Activated CD8-positive, alpha-beta T cell treated with anti-CD3 and anti-CD28 coated beads for 36 hours (primary cell): ENCODE measurements at regions not wholly inside any gene's neighbourhood (a gene's known extent, or its start where the extent isn't known, plus 50 kb on each side); places are given as distances from the start of the nearest gene placed in this dataset.

Experiments
- ATAC-seq: fragments of 200-7000 bp; cut with Tn5 transposase; one replicate; pipeline ENCODE4 v1.10.0; 2021; ENCODE audit warnings: mild to moderate bottlenecking, moderate library complexity
- CTCF ChIA-PET: fragments of 350-600 bp; sonication (Branson Sonifier 250); formaldehyde crosslinking; loops from one replicate; lab custom pipeline; 2021; ENCODE audit warnings: antibody characterized with exemption; lab: Charles Lee
- POLR2A ChIA-PET: fragments of 350-600 bp; sonication (Branson Sonifier 250); formaldehyde crosslinking; loops from one replicate; lab custom pipeline; 2021; ENCODE audit warnings: antibody characterized with exemption; lab: Charles Lee
- DNase-seq: peaks from one replicate; pipeline ENCODE4 v3.0.0-alpha.2; 2020
- H3K27ac Mint-ChIP-seq: one replicate; pipeline ENCODE4 v1.8.0; 2021; ENCODE audit warnings: mild to moderate bottlenecking, mixed read lengths
- H3K27me3 Mint-ChIP-seq: one replicate; pipeline ENCODE4 v1.8.0; 2021; ENCODE audit warnings: mixed read lengths
- H3K36me3 Mint-ChIP-seq: one replicate; pipeline ENCODE4 v1.8.0; 2021; ENCODE audit warnings: low read depth, mixed read lengths
- H3K4me1 Mint-ChIP-seq: one replicate; pipeline ENCODE4 v1.8.0; 2021; ENCODE audit warnings: low read depth, mixed read lengths
- H3K4me3 Mint-ChIP-seq: one replicate; pipeline ENCODE4 v1.8.0; 2021; ENCODE audit warnings: mild to moderate bottlenecking, moderate library complexity, mixed read lengths
- H3K9me3 Mint-ChIP-seq: one replicate; pipeline ENCODE4 v1.8.0; 2021; ENCODE audit warnings: mixed read lengths
- intact Hi-C: fragments of 100-400 bp; cut with micrococcal nuclease; formaldehyde crosslinking; loops from one replicate; pipeline ENCODE4 v1.10.0; 2022
- TF ChIP-seq, protein P1 (sequence below): fragments of 200-600 bp; IDR thresholded peaks from one replicate; pipeline ENCODE4 v1.8.0; 2022; ENCODE audit warnings: antibody characterized with exemption, mild to moderate bottlenecking

DNA sequence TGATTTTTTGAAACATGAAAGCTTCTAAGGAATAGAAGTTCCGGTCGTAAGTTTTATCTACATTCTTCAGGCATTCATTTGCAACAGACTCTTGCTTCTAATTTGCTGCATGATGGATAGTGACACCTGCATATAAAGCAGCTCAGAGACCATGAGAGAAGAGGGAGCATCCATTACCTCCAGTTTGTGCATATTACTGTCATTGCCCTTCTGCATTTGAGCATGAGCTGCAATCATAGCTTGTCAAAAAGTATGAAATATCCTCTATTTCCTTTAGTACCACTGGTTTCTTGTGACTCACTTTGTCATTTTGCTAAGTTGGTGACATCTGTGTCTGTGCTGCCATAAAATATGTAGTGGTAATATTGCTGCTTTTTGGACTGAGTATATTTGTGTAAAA, 160.1 kb upstream of the STAC start:
- Mint-ChIP-seq H3K4me1 (no peaks in the 10 kb centered on the region), H3K4me3 (no peak overlapping the region), H3K9me3 (no peaks in the 10 kb centered on the region), H3K27me3 (no peaks in the 10 kb centered on the region), H3K27ac (no peak overlapping the region), H3K36me3 (no peaks in the 10 kb centered on the region)
- DNase-seq (no peak), ATAC-seq (no peak)
- intact Hi-C loops = no loop called here
- TF ChIP-seq, protein P1, sequence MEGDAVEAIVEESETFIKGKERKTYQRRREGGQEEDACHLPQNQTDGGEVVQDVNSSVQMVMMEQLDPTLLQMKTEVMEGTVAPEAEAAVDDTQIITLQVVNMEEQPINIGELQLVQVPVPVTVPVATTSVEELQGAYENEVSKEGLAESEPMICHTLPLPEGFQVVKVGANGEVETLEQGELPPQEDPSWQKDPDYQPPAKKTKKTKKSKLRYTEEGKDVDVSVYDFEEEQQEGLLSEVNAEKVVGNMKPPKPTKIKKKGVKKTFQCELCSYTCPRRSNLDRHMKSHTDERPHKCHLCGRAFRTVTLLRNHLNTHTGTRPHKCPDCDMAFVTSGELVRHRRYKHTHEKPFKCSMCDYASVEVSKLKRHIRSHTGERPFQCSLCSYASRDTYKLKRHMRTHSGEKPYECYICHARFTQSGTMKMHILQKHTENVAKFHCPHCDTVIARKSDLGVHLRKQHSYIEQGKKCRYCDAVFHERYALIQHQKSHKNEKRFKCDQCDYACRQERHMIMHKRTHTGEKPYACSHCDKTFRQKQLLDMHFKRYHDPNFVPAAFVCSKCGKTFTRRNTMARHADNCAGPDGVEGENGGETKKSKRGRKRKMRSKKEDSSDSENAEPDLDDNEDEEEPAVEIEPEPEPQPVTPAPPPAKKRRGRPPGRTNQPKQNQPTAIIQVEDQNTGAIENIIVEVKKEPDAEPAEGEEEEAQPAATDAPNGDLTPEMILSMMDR = no peak
- ChIA-PET POLR2A (no interaction called here), CTCF (no interaction called here)

DNA sequence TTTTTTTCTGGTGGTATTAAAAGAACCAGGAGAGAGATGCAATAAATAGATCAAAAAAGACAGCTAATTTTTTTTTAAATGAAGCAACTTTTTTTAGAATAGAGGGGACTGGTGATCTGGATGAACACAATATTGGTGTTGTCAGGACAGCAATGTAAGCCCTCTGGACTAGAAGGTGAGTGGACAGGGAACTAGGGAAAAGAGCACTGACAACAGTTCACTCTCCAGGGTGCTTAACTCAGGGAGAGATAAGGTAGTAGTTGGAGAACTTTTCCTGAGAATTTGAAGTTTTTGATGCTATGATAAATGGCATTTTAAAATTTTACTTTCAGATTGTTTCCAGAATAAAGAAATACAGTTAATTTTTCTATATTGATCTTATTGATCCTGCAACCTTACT, 158.3 kb upstream of the STAC start:
- no peaks in the 10 kb centered on the region for H3K36me3 Mint-ChIP-seq
- POLR2A ChIA-PET = no interaction called here
- CTCF ChIA-PET = no interaction called here
- H3K27me3 Mint-ChIP-seq = peaks cover 1% of the 10 kb centered on the region
- H3K4me3 Mint-ChIP-seq = no peak overlapping the region
- ATAC-seq = no peak
- TF ChIP-seq, protein P1 = no peak
- no peak overlapping the region for H3K27ac Mint-ChIP-seq
- no peaks in the 10 kb centered on the region for H3K4me1 Mint-ChIP-seq
- DNase-seq = no peak
- H3K9me3 Mint-ChIP-seq = no peaks in the 10 kb centered on the region
- intact Hi-C loops = no loop called here

DNA sequence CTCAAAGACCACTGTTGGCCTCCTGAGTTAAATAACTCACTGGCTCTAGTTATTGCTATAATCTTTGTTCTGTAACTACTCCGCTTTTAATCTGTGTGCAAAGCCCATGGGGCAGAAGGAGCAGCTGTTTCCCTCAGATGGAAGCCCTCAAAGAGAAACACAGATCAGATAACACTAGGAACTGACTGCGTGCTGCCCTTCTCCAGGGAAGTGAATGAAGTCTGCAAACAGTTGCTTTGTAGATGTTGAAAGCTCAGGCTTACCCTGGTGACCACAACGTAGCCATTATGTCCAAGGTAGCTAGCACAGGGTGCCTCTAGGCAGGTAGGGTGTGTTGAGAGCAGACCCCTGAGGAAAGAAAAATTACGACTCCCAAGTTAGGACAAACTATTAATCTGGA, 152.3 kb upstream of the STAC start:
- TF ChIP-seq, protein P1 = no peak
- H3K4me1 Mint-ChIP-seq = no peaks in the 10 kb centered on the region
- H3K36me3 Mint-ChIP-seq = no peaks in the 10 kb centered on the region
- H3K27me3 Mint-ChIP-seq = peaks cover 1% of the 10 kb centered on the region
- ATAC-seq (no peak), DNase-seq (no peak)
- CTCF ChIA-PET = interaction anchor here (1.0 kb wide), 1 partner anchor 153 kb away, joined by 3 read pairs; no protein-coding TSS in a partner anchor
- H3K27ac Mint-ChIP-seq = no peak overlapping the region
- H3K4me3 Mint-ChIP-seq = no peak overlapping the region
- POLR2A ChIA-PET = no interaction called here
- no peaks in the 10 kb centered on the region for H3K9me3 Mint-ChIP-seq
- intact Hi-C loops = no loop called here

DNA sequence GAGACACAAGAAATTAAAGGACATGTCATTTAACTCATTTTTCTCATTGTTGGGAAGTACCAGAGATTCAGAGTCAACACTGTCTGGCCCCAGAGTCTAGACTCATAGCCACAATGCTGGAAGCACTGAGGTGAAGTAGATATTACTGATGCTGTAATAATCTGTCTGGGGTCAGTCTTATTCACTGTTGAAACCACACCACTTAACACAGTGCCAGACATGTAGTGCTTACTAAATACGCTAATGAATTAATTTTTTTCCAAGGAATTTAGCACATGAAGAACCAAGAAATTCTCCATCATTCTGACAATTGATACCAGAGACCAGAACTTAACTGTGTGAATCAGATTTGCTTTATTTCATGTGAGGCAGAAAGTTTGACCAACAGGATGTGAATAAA, 150.8 kb upstream of the STAC start:
- ChIA-PET POLR2A (no interaction called here), CTCF (no interaction called here)
- DNase-seq = no peak
- Mint-ChIP-seq H3K4me1 (no peaks in the 10 kb centered on the region), H3K27me3 (peaks cover 1% of the 10 kb centered on the region), H3K9me3 (no peaks in the 10 kb centered on the region), H3K36me3 (no peaks in the 10 kb centered on the region), H3K4me3 (no peak overlapping the region), H3K27ac (no peak overlapping the region)
- no peak for ATAC-seq
- intact Hi-C loops = no loop called here
- TF ChIP-seq, protein P1 = no peak

DNA sequence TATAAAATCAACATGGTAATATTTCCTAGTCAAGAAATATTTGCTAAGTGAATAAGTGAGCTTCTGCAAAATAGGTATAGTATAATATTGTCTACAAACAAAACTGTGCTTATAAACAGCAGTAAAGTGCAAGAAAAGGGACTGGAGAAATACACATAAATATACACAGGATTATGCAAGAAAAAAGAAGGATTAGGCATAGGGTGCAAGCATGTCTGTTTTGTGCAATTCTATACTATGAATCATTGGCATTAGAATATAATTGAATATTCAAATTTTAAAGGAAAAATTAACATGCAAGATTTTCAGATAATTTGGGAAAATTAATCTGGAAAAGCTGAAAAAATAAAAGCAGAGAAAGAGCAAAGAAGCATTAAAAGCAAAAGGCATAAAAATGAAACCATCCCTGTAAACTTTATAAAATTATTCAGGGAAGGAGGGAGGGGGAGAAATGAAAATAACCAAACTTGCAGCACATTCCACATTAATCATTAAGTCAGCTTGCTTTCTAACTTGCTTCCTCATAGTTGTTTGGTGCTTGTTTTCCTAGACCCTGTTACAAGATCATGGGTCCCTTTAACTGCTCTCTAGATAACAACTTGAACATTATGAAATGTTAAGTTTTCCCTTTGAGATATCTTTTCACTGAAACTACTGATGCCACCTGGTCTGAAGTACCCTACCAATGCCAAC, 147.4 kb upstream of the STAC start:
- ATAC-seq (no peak), DNase-seq (no peak)
- Mint-ChIP-seq H3K27ac (no peak overlapping the region), H3K4me1 (no peaks in the 10 kb centered on the region), H3K27me3 (no peaks in the 10 kb centered on the region), H3K36me3 (no peaks in the 10 kb centered on the region), H3K4me3 (no peak overlapping the region), H3K9me3 (peaks cover 7% of the 10 kb centered on the region)
- intact Hi-C loops = no loop called here
- ChIA-PET POLR2A (no interaction called here), CTCF (no interaction called here)
- TF ChIP-seq, protein P1 = no peak
